HEK293 (cell line): ENCODE measurements at regions not wholly inside any gene's neighbourhood (a gene's known extent, or its start where the extent isn't known, plus 50 kb on each side); places are given as distances from the start of the nearest gene placed in this dataset.

Experiments
- HIC1 ChIP-seq: fragments of 450-650 bp; formaldehyde crosslinking; IDR thresholded peaks from 2 replicates; pipeline ENCODE4 v1.5.1; 2016; ENCODE audit warnings: missing biosample characterization, missing genetic modification characterization
- IKZF3 ChIP-seq: fragments of 450-650 bp; IDR thresholded peaks from 2 replicates; pipeline ENCODE4 v1.5.0; 2018; ENCODE audit warnings: missing biosample characterization, mild to moderate bottlenecking, missing genetic modification characterization, moderate library complexity
- ZEB2 ChIP-seq: fragments of 450-650 bp; formaldehyde crosslinking; IDR thresholded peaks from 2 replicates; pipeline ENCODE4 v1.5.1; 2016; ENCODE audit warnings: missing biosample characterization, missing genetic modification characterization
- ZFP41 ChIP-seq: fragments of 450-650 bp; formaldehyde crosslinking; IDR thresholded peaks from 2 replicates; pipeline ENCODE4 v1.5.1; 2016; ENCODE audit warnings: missing biosample characterization, missing genetic modification characterization, borderline replicate concordance
- ZNF114 ChIP-seq: fragments of 450-650 bp; formaldehyde crosslinking; IDR thresholded peaks from 2 replicates; pipeline ENCODE4 v1.5.0; 2017; ENCODE audit warnings: missing biosample characterization, missing genetic modification characterization
- ZNF133 ChIP-seq: fragments of 450-650 bp; formaldehyde crosslinking; IDR thresholded peaks from 2 replicates; pipeline ENCODE4 v1.5.1; 2016; ENCODE audit warnings: missing biosample characterization, missing genetic modification characterization
- ZNF174 ChIP-seq: fragments of 450-650 bp; formaldehyde crosslinking; IDR thresholded peaks from 2 replicates; pipeline ENCODE4 v1.5.0; 2017; ENCODE audit warnings: missing biosample characterization, mild to moderate bottlenecking, missing genetic modification characterization
- ZNF221 ChIP-seq: fragments of 450-650 bp; formaldehyde crosslinking; IDR thresholded peaks from 2 replicates; pipeline ENCODE4 v1.5.1; 2017; ENCODE audit warnings: missing biosample characterization, missing genetic modification characterization, borderline replicate concordance
- ZNF274 ChIP-seq, 2 experiments: fragments of 200-500 bp in 1 of 2; fragments of 450-650 bp in 1 of 2; sonication (Bioruptor generic) in 1 of 2; formaldehyde crosslinking in 1 of 2; IDR thresholded peaks; 2 replicates each; pipeline versions ENCODE4 v1.5.1 to v1.6.1; 2014 to 2016; ENCODE audit warnings: borderline replicate concordance in 1 of 2, inconsistent platforms in 1 of 2, low read length in 1 of 2, missing biosample characterization in 1 of 2, missing genetic modification characterization in 1 of 2
- ZNF335 ChIP-seq: fragments of 450-650 bp; formaldehyde crosslinking; conservative IDR thresholded peaks from 2 replicates; pipeline ENCODE4 v1.5.1; 2016; ENCODE audit warnings: missing biosample characterization, missing genetic modification characterization
- ZNF416 ChIP-seq: fragments of 450-650 bp; formaldehyde crosslinking; IDR thresholded peaks from 2 replicates; pipeline ENCODE4 v1.5.1; 2016; ENCODE audit warnings: missing biosample characterization, missing genetic modification characterization
- ZNF600 ChIP-seq: fragments of 450-650 bp; formaldehyde crosslinking; IDR thresholded peaks from 2 replicates; pipeline ENCODE4 v1.5.1; 2016; ENCODE audit warnings: missing biosample characterization, missing genetic modification characterization
- ZNF660 ChIP-seq: fragments of 450-650 bp; IDR thresholded peaks from 2 replicates; pipeline ENCODE4 v1.5.1; 2018; ENCODE audit warnings: missing biosample characterization, mild to moderate bottlenecking, missing genetic modification characterization
- TF ChIP-seq, protein P1 (sequence below): fragments of 450-650 bp; formaldehyde crosslinking; IDR thresholded peaks from 2 replicates; pipeline ENCODE4 v1.5.1; 2016; ENCODE audit warnings: missing biosample characterization, missing genetic modification characterization

DNA sequence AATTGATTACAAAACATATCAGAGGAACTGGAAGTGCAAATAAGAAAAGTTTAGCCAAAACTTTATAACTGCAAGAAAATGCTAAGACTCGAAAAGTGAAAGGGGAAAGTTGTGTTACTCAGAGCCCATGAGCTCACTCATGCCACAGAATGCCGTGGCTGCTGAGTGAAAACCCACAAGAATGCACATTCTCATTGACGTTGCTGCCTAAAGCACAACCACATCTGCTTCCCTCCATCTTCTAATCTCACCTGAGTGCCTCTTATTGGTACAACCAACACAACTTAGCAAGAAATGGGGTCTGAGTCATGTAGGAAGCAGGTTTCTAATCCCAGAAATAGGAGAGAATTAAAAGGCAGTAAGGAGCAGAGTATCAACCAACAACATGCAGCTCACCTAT lies 259.7 kb downstream of the LNPK start:
- no peak for TF ChIP-seq ZNF600
- TF ChIP-seq ZEB2 (tag by site-specific recombination), result no peak
- TF ChIP-seq ZNF335 (tag by site-specific recombination), result no peak
- TF ChIP-seq, protein P1, sequence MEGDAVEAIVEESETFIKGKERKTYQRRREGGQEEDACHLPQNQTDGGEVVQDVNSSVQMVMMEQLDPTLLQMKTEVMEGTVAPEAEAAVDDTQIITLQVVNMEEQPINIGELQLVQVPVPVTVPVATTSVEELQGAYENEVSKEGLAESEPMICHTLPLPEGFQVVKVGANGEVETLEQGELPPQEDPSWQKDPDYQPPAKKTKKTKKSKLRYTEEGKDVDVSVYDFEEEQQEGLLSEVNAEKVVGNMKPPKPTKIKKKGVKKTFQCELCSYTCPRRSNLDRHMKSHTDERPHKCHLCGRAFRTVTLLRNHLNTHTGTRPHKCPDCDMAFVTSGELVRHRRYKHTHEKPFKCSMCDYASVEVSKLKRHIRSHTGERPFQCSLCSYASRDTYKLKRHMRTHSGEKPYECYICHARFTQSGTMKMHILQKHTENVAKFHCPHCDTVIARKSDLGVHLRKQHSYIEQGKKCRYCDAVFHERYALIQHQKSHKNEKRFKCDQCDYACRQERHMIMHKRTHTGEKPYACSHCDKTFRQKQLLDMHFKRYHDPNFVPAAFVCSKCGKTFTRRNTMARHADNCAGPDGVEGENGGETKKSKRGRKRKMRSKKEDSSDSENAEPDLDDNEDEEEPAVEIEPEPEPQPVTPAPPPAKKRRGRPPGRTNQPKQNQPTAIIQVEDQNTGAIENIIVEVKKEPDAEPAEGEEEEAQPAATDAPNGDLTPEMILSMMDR (tag by site-specific recombination), result no peak
- TF ChIP-seq ZNF174 (tag by site-specific recombination), result no peak
- no peak for TF ChIP-seq ZNF114 (tag by site-specific recombination)
- no peak for TF ChIP-seq ZNF133 (tag by site-specific recombination)
- no peak for TF ChIP-seq ZNF221 (tag by site-specific recombination)
- TF ChIP-seq IKZF3, result no peak
- TF ChIP-seq ZNF416 (tag by site-specific recombination), result no peak
- TF ChIP-seq HIC1 (tag by site-specific recombination), result no peak
- TF ChIP-seq ZNF660 (tag by site-specific recombination), result no peak
- TF ChIP-seq ZFP41, result no peak
- no peak for TF ChIP-seq ZNF274 (IDR thresholded peaks at IDR 0.05; ENCODE audit: low read length)
- no peak for TF ChIP-seq ZNF274 (tag by site-specific recombination; IDR thresholded peaks at IDR 0.05; ENCODE audit: borderline replicate concordance)
